Tibial nerve (tissue), 4 donors: ENCODE measurements at regions not wholly inside any gene's neighbourhood (a gene's known extent, or its start where the extent isn't known, plus 50 kb on each side); places are given as distances from the start of the nearest gene placed in this dataset.

Experiments used
- DNase-seq, 2 donors: peaks; one replicate each; pipeline ENCODE4 v3.0.0-alpha.2; 2019; ENCODE audit warnings: low spot score in 2 of 2
- H3K27ac ChIP-seq, 4 donors: fragments of 200-600 bp; sonication (generic) in 3 of 4; one replicate each; pipeline ENCODE4 v1.5.1; 2017 to 2019; ENCODE audit warnings: mild to moderate bottlenecking in 1 of 4
- H3K27me3 ChIP-seq, 2 donors: fragments of 200-600 bp; sonication (generic) in 1 of 2; one replicate each; pipeline versions ENCODE4 v1.5.1 to v1.6.0; 2017 to 2019
- H3K36me3 ChIP-seq, 3 donors: fragments of 200-600 bp; sonication (generic); one replicate each; pipeline ENCODE4 v1.5.1; 2018 to 2019
- H3K4me1 ChIP-seq, 4 donors: fragments of 200-600 bp; sonication (generic) in 3 of 4; one replicate each; pipeline ENCODE4 v1.5.1; 2017 to 2019
- H3K4me3 ChIP-seq, 4 donors: fragments of 200-600 bp; sonication (generic) in 3 of 4; one replicate each; pipeline ENCODE4 v1.5.1; 2017 to 2019; ENCODE audit warnings: mild to moderate bottlenecking in 1 of 4, moderate library complexity in 1 of 4
- H3K9me3 ChIP-seq, 4 donors: fragments of 200-600 bp; sonication (generic) in 3 of 4; one replicate each; pipeline ENCODE4 v1.5.1; 2017 to 2019
- EP300 ChIP-seq, 2 donors: sonication (generic); formaldehyde crosslinking; IDR thresholded peaks; one replicate each; pipeline ENCODE4 v1.6.1; 2017; ENCODE audit warnings: antibody characterized with exemption in 2 of 2, mild to moderate bottlenecking in 1 of 2
- POLR2A ChIP-seq, 2 donors: fragments of 450-650 bp; IDR thresholded peaks; one replicate each; pipeline ENCODE4 v1.6.1; 2017; ENCODE audit warnings: antibody characterized with exemption in 2 of 2, mild to moderate bottlenecking in 2 of 2, moderate library complexity in 2 of 2
- WGBS, 2 donors: methylation state at CpG; one replicate each; pipeline ENCODE4 v1.1.5; 2018; 5-methylcytosine and 5-hydroxymethylcytosine counted together
- TF ChIP-seq, protein P1 (sequence below), 5 experiments: fragments of 200-600 bp in 3 of 5; fragments of 450-650 bp in 2 of 5; sonication (generic) in 3 of 5; IDR thresholded peaks; one replicate each; pipeline ENCODE4 v1.5.1; 2016 to 2019; ENCODE audit warnings: antibody characterized with exemption in 5 of 5, mild to moderate bottlenecking in 3 of 5, moderate library complexity in 2 of 5

DNA sequence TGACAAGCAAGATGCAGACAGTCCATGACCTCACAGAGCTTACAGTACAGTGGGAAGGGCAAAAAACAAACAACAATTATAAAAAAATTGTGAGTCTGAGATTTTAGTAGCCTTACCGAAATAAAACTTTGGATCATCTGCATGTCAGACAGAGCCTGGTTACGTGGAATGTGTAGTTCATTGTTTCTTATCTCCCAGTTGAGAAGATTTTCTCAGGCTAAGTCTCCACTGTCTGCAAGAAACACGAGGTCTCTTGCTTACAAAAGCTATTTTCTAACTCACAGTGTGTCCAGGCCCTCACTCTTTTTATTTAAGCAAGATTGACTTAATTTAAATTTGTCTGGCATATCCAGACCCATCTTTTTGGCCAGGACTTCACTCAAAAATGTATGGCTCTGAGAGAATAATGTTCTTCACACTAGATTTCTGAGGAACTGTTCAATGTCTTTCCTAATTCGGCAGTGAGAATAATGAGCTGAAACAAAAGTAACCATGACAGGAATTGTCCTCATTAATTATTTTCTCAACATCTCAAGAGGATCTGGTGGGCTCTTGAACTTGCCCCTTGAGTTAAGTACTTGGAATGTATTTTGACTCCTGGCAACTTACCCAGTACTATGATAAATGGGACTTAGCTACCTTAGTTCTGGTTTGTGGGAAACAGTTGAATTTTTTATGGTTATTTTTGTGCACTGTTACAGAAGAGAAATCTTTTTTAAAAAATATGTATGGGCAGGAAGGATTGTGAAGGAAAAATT is 265.1 kb upstream of the COL8A1 start:
- 55 to 57% methylated on average over 4 of the region's 4 CpGs for WGBS, 2 donors
- TF ChIP-seq, protein P1, sequence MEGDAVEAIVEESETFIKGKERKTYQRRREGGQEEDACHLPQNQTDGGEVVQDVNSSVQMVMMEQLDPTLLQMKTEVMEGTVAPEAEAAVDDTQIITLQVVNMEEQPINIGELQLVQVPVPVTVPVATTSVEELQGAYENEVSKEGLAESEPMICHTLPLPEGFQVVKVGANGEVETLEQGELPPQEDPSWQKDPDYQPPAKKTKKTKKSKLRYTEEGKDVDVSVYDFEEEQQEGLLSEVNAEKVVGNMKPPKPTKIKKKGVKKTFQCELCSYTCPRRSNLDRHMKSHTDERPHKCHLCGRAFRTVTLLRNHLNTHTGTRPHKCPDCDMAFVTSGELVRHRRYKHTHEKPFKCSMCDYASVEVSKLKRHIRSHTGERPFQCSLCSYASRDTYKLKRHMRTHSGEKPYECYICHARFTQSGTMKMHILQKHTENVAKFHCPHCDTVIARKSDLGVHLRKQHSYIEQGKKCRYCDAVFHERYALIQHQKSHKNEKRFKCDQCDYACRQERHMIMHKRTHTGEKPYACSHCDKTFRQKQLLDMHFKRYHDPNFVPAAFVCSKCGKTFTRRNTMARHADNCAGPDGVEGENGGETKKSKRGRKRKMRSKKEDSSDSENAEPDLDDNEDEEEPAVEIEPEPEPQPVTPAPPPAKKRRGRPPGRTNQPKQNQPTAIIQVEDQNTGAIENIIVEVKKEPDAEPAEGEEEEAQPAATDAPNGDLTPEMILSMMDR (IDR thresholded peaks at IDR 0.05): no peak
- TF ChIP-seq EP300 (IDR thresholded peaks at IDR 0.05) (no peak), POLR2A (IDR thresholded peaks at IDR 0.05) (no peak)
- no peak overlapping the region for H3K4me3 ChIP-seq
- H3K4me1 ChIP-seq: no peaks in the 10 kb centered on the region
- no peak overlapping the region for H3K27ac ChIP-seq
- H3K36me3 ChIP-seq: no peaks in the 10 kb centered on the region
- no peak for DNase-seq
- no peaks in the 10 kb centered on the region for H3K9me3 ChIP-seq
- H3K27me3 ChIP-seq: no peaks in the 10 kb centered on the region

DNA sequence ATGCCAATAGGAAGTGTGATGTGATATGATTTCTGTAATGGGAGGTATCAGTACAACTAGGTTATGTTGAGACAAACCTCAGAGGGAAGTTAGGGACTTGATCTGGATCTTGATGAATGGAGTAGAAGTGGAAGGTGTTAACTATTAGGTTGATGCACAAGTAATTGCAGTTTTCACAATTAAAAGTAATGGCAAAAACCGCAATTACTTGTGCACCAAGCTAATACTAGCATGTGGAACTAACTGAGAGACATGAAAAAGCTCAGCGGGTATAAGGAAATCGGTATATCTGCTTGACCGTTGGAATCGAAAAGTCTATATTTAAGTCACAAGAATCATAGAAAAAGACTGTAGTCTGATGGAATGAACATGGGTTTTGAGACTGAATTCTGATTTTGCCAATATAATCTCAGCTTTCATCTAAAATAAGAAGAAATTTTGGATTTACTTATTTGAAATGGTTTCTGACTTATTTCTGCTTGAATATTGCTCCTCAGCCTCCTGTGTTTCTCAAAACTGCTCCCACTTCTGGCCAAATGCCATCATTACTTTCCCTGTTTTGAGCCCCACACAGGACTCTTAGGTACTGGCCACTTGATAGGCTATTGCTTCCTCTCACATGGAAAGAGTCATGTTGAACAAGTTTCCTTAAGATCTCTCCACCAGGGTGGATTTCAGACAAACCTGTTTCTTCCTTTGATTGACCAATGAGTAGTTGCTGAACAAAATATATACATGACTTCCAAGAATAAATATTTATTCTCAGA is 271.5 kb upstream of the COL8A1 start:
- H3K36me3 ChIP-seq: no peaks in the 10 kb centered on the region
- WGBS, 2 donors: 71 to 84% methylated on average over 5 of the region's 5 CpGs
- no peak overlapping the region for H3K4me3 ChIP-seq
- peaks cover 0 to 3% (median 0%) of the 10 kb centered on the region in 4 donors for H3K9me3 ChIP-seq
- no peaks in the 10 kb centered on the region for H3K4me1 ChIP-seq
- H3K27ac ChIP-seq: no peak overlapping the region
- DNase-seq: no peak
- TF ChIP-seq, protein P1 (IDR thresholded peaks at IDR 0.05): no peak
- TF ChIP-seq POLR2A (IDR thresholded peaks at IDR 0.05) (no peak), EP300 (IDR thresholded peaks at IDR 0.05) (no peak)
- H3K27me3 ChIP-seq: no peaks in the 10 kb centered on the region

DNA sequence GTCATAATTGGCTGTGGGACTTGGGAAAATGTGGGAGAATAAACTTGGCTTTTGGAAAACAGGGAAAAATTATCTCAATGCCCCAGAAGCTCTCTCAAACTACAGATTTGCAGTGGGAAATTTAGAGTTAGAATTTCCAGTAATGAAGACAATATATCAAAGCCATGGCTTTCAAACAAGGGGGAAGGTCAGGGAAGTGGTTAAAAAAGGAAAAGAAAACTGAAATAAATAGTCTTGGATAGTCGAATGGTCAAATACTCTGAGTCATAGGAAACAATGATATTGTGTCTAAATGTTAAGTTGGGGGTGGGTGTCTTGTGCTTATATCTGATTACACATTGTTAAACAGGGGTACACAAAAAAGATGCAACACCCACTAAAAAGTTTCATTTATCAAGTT is 272.4 kb upstream of the COL8A1 start:
- 5 to 7% methylated on average over 1 of the region's 1 CpG for WGBS, 2 donors
- no peak for DNase-seq
- Histone ChIP-seq H3K4me1 (no peaks in the 10 kb centered on the region), H3K9me3 (peaks cover 0 to 3% (median 0%) of the 10 kb centered on the region in 4 donors), H3K4me3 (no peak overlapping the region), H3K27me3 (no peaks in the 10 kb centered on the region), H3K27ac (no peak overlapping the region), H3K36me3 (no peaks in the 10 kb centered on the region)
- no peak for TF ChIP-seq POLR2A (IDR thresholded peaks at IDR 0.05)
- no peak for TF ChIP-seq EP300 (IDR thresholded peaks at IDR 0.05)
- TF ChIP-seq, protein P1 (IDR thresholded peaks at IDR 0.05): no peak

DNA sequence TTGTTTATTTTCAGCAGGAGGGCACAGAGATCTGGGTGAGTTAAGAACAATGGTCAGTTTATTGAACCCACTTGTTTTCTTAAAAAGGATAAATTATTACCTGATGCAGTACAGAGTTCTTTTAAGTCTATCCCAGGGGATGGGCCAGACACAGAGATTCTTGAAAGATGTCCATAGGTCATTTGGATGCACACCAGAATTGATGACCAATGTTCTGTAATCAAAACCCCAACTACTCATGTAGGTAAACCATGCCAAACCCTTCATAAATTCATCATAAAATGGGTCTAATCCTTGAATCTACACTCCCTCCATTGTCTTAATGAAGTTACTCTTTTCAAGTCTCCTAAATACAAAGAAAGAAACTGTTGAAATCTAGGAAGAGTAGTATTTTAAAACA is 273.0 kb upstream of the COL8A1 start:
- no peak for TF ChIP-seq POLR2A (IDR thresholded peaks at IDR 0.05)
- TF ChIP-seq EP300 (IDR thresholded peaks at IDR 0.05): no peak
- TF ChIP-seq, protein P1 (IDR thresholded peaks at IDR 0.05): no peak
- no peaks in the 10 kb centered on the region for H3K4me1 ChIP-seq
- H3K27ac ChIP-seq: no peak overlapping the region
- H3K4me3 ChIP-seq: no peak overlapping the region
- H3K27me3 ChIP-seq: no peaks in the 10 kb centered on the region
- H3K36me3 ChIP-seq: no peaks in the 10 kb centered on the region
- H3K9me3 ChIP-seq: peaks cover 0 to 3% (median 0%) of the 10 kb centered on the region in 4 donors
- no peak for DNase-seq

- no peaks in the 10 kb centered on the region for H3K27me3 ChIP-seq
- TF ChIP-seq, protein P1 (IDR thresholded peaks at IDR 0.05): no peak
- TF ChIP-seq EP300 (IDR thresholded peaks at IDR 0.05) (no peak), POLR2A (IDR thresholded peaks at IDR 0.05) (no peak)
- peaks cover 0 to 4% (median 0%) of the 10 kb centered on the region in 4 donors for H3K9me3 ChIP-seq
- H3K4me1 ChIP-seq: no peaks in the 10 kb centered on the region
- 76 to 77% methylated on average over 1 of the region's 1 CpG for WGBS, 2 donors
- no peak overlapping the region for H3K4me3 ChIP-seq
- H3K27ac ChIP-seq: no peak overlapping the region
- DNase-seq: no peak
- no peaks in the 10 kb centered on the region for H3K36me3 ChIP-seq
Measured at GRCh38 chr3:99357131-99357530, 281.3 kb upstream of the COL8A1 start.
